ENCODE measurements at regions not wholly inside any gene's neighbourhood (a gene's known extent, or its start where the extent isn't known, plus 50 kb on each side); places are given as distances from the start of the nearest gene placed in this dataset.

GRCh38 chr3:74693696-74694393 lies 79.4 kb upstream of the CNTN3 start:
- no peak overlapping the region for H2BK15ac ChIP-seq (ENCODE audit: low read length)
- no peak overlapping the region for H3K4me3 ChIP-seq (ENCODE audit: extremely low read depth in 1 of 4, insufficient read depth in 2 of 4, low read depth in 3 of 4, low read length in 4 of 4)
- no peak overlapping the region for H3K23ac ChIP-seq (ENCODE audit: insufficient read length)
- H2BK5ac ChIP-seq (ENCODE audit: low read depth, low read length), result no peak overlapping the region
- H3K79me1 ChIP-seq (ENCODE audit: low read depth, low read length), result no peaks in the 10 kb centered on the region
- H2BK20ac ChIP-seq (ENCODE audit: low read length), result no peak overlapping the region
- 94% methylated on average over 3 of the region's 4 CpGs; no CpG with 5 or more reads in 1 of the 2 experiments for WGBS, 2 experiments (ENCODE audit: extremely low coverage in 1 of 2, insufficient coverage in 1 of 2, insufficient read length in 1 of 2, insufficient replicate concordance in 2 of 2, low coverage in 1 of 2, low lambda C conversion rate in 2 of 2, missing lambda C conversion rate in 1 of 2)
- H3K18ac ChIP-seq (ENCODE audit: extremely low read depth, low read length), result no peak overlapping the region
- H3K36me3 ChIP-seq (ENCODE audit: control insufficient read depth in 2 of 4, insufficient read depth in 4 of 4, low read length in 3 of 4), result no peaks in the 10 kb centered on the region
- H4K91ac ChIP-seq (replicated peaks; ENCODE audit: insufficient read length, low read length), result no peak overlapping the region
- no peaks in the 10 kb centered on the region for H3K4me1 ChIP-seq (replicated peaks in 1 of 4; ENCODE audit: control insufficient read depth in 3 of 4, insufficient read depth in 4 of 4, low read length in 3 of 4)
- ChIA-PET POLR2A (ENCODE audit: partially characterized antibody) (no interaction called here), CTCF (ENCODE audit: partially characterized antibody) (no interaction called here)
- H3K14ac ChIP-seq (ENCODE audit: insufficient read length), result no peak overlapping the region
- no peak overlapping the region for H3K56ac ChIP-seq (replicated peaks; ENCODE audit: insufficient read length, low read depth, low read length)
- no peak overlapping the region for H3K4ac ChIP-seq (replicated peaks; ENCODE audit: insufficient read length, low read depth, low read length)
- no peaks in the 10 kb centered on the region for H4K20me1 ChIP-seq (replicated peaks in 1 of 2; ENCODE audit: control insufficient read depth in 1 of 2, insufficient read depth in 2 of 2, low read length in 2 of 2)
- H3K9me3 ChIP-seq (ENCODE audit: insufficient read depth in 2 of 2, low read depth in 1 of 2, low read length in 1 of 2), result no peaks in the 10 kb centered on the region
- TF ChIP-seq POLR2AphosphoS5 (IDR thresholded peaks at IDR 0.05; ENCODE audit: low read depth, low read length) (no peak), RNF2 (IDR thresholded peaks at IDR 0.05; ENCODE audit: borderline replicate concordance, low read depth, low read length, missing control alignments, poor library complexity, severe bottlenecking) (no peak), RFX5 (IDR thresholded peaks at IDR 0.05; ENCODE audit: borderline replicate concordance, low read depth, low read length) (no peak), TBP (IDR thresholded peaks at IDR 0.05; ENCODE audit: low read depth, low read length) (no peak), SP1 (IDR thresholded peaks at IDR 0.05; ENCODE audit: low read depth, low read length) (no peak)
- H2AFZ ChIP-seq (ENCODE audit: low read length), result no peak overlapping the region
- H3K27ac ChIP-seq (ENCODE audit: low read depth, low read length), result no peak overlapping the region
- H3K27me3 ChIP-seq (replicated peaks in 1 of 4; ENCODE audit: control insufficient read depth in 3 of 4, extremely low read depth in 1 of 4, insufficient read depth in 3 of 4, low read length in 3 of 4), result no peaks in the 10 kb centered on the region
- no peak overlapping the region for H2BK12ac ChIP-seq (ENCODE audit: low read depth, low read length)
- no peak overlapping the region for H2AK5ac ChIP-seq (ENCODE audit: low read depth, low read length)
- H3K4me2 ChIP-seq (ENCODE audit: insufficient read depth in 1 of 2, low read depth in 2 of 2, low read length in 2 of 2), result no peak overlapping the region
- no peaks in the 10 kb centered on the region for H3K23me2 ChIP-seq (ENCODE audit: low read depth, low read length)
- no peak overlapping the region for H2BK120ac ChIP-seq (replicated peaks; ENCODE audit: low read depth, low read length)
- no peak overlapping the region for H3K9ac ChIP-seq (replicated peaks in 1 of 4; ENCODE audit: extremely low read depth in 1 of 4, low read depth in 3 of 4, low read length in 3 of 4)
- DNase-seq (ENCODE audit: low read depth in 1 of 2, low spot score in 2 of 2), result no peak
- no peak overlapping the region for H4K8ac ChIP-seq (ENCODE audit: extremely low read depth, insufficient read depth, low read length)
- H4K5ac ChIP-seq (ENCODE audit: insufficient read length, low read depth, low read length), result no peak overlapping the region
- FAIRE-seq, result no peak
- H3K79me2 ChIP-seq (ENCODE audit: control insufficient read depth in 1 of 2, insufficient read depth in 2 of 2, low read length in 2 of 2), result no peaks in the 10 kb centered on the region
